ENCODE measurements at regions not wholly inside any gene's neighbourhood (a gene's known extent, or its start where the extent isn't known, plus 50 kb on each side); places are given as distances from the start of the nearest gene placed in this dataset.

DNA sequence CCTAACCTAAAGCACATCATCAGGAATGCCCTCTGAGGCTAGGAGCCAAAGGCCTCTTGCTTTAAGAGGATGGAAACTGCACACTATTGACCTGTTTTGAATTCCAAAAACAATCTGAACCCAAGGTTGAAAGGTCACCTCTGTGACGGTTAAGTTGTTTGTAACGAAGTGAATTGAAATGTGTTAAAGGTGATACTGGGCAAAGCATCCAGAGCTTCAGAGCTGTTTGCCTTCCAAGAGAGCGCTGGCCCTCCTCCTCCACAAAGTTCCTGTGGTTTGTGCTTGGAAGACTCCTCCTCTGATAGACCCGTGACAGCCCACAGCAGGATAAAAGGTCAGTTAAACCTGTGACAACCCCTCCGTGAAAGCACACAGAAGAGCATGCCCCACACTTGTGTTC lies 133.7 kb upstream of the CTTNBP2 start:
- no peak for TF ChIP-seq SIN3A (IDR thresholded peaks at IDR 0.05; ENCODE audit: borderline replicate concordance, insufficient read depth, low read length)
- TF ChIP-seq TAF1 (IDR thresholded peaks at IDR 0.05; ENCODE audit: borderline replicate concordance, insufficient read depth, low read length): no peak

Measured in PFSK-1 (cell line).